ENCODE measurements at regions not wholly inside any gene's neighbourhood (a gene's known extent, or its start where the extent isn't known, plus 50 kb on each side); places are given as distances from the start of the nearest gene placed in this dataset.

DNA sequence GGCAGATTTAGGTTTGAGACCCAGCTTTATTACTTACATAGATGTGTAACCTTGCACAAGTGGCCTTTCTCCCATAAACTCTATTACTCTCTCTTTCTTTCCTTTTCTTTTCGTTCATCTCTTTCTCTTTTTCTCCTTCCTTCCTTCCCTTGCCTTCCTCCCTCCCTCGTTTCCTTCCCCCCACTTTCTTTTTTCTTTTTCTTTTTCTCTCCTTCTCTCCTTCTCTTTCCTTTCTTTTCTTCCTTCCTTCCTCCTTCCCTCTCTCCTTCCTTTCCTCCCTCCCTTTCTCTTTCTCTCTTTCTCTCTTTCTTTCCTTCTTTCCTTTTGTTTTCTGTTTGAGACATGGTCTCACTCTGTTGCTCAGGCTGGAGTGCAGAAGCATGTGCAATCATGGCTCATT, 526.4 kb upstream of the CXorf51A start:
- Histone ChIP-seq H3K36me3 (replicated peaks in 1 of 2; ENCODE audit: control insufficient read depth in 1 of 2, insufficient read depth in 2 of 2, low read length in 1 of 2) (peaks cover 0 to 3% of the 10 kb centered on the region in 2 experiments), H3K9ac (no peak overlapping the region), H3F3A (replicated peaks; ENCODE audit: insufficient read depth) (no peaks in the 10 kb centered on the region), H3K4me3 (ENCODE audit: low read depth in 2 of 2, low read length in 1 of 2) (no peak overlapping the region), H4K20me1 (ENCODE audit: insufficient read depth) (no peaks in the 10 kb centered on the region), H3K27ac (ENCODE audit: low read depth in 2 of 2, low read length in 1 of 2) (no peak overlapping the region), H2AFZ (ENCODE audit: low read depth) (no peak overlapping the region), H3K79me2 (ENCODE audit: insufficient read depth) (no peaks in the 10 kb centered on the region), H3K27me3 (ENCODE audit: insufficient read depth) (no peaks in the 10 kb centered on the region), H3K9me3 (no peaks in the 10 kb centered on the region), H3K9me2 (no peaks in the 10 kb centered on the region; the same call in 1 of the 2 replicates), H3K4me2 (no peak overlapping the region), H3K4me1 (ENCODE audit: control insufficient read depth in 1 of 2, insufficient read depth in 2 of 2, low read depth in 1 of 2, low read length in 1 of 2) (no peaks in the 10 kb centered on the region)
- no peak for DNase-seq
- TF ChIP-seq FOXJ3 (CRISPR knock-in tag; IDR thresholded peaks at IDR 0.05) (no peak), GATA2 (CRISPR knock-in tag; IDR thresholded peaks at IDR 0.05) (no peak), FOXM1 (IDR thresholded peaks at IDR 0.05; ENCODE audit: low read depth) (no peak), JUND (IDR thresholded peaks at IDR 0.05) (no peak), USF2 (IDR thresholded peaks at IDR 0.05; ENCODE audit: borderline replicate concordance, low read depth, low read length) (no peak), RFX5 (IDR thresholded peaks at IDR 0.05; ENCODE audit: low read length) (no peak), EZH2phosphoT487 (IDR thresholded peaks at IDR 0.05; ENCODE audit: borderline replicate concordance, low read depth) (no peak), RXRA (IDR thresholded peaks at IDR 0.05; ENCODE audit: borderline replicate concordance, low read depth) (no peak), RCOR1 (IDR thresholded peaks at IDR 0.05; ENCODE audit: low read length) (no peak), ELF1 (IDR thresholded peaks at IDR 0.05) (no peak)
- TF ChIP-seq, protein P1, sequence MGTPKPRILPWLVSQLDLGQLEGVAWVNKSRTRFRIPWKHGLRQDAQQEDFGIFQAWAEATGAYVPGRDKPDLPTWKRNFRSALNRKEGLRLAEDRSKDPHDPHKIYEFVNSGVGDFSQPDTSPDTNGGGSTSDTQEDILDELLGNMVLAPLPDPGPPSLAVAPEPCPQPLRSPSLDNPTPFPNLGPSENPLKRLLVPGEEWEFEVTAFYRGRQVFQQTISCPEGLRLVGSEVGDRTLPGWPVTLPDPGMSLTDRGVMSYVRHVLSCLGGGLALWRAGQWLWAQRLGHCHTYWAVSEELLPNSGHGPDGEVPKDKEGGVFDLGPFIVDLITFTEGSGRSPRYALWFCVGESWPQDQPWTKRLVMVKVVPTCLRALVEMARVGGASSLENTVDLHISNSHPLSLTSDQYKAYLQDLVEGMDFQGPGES (IDR thresholded peaks at IDR 0.05; ENCODE audit: low read depth, low read length), result no peak
- TF ChIP-seq, protein P2, sequence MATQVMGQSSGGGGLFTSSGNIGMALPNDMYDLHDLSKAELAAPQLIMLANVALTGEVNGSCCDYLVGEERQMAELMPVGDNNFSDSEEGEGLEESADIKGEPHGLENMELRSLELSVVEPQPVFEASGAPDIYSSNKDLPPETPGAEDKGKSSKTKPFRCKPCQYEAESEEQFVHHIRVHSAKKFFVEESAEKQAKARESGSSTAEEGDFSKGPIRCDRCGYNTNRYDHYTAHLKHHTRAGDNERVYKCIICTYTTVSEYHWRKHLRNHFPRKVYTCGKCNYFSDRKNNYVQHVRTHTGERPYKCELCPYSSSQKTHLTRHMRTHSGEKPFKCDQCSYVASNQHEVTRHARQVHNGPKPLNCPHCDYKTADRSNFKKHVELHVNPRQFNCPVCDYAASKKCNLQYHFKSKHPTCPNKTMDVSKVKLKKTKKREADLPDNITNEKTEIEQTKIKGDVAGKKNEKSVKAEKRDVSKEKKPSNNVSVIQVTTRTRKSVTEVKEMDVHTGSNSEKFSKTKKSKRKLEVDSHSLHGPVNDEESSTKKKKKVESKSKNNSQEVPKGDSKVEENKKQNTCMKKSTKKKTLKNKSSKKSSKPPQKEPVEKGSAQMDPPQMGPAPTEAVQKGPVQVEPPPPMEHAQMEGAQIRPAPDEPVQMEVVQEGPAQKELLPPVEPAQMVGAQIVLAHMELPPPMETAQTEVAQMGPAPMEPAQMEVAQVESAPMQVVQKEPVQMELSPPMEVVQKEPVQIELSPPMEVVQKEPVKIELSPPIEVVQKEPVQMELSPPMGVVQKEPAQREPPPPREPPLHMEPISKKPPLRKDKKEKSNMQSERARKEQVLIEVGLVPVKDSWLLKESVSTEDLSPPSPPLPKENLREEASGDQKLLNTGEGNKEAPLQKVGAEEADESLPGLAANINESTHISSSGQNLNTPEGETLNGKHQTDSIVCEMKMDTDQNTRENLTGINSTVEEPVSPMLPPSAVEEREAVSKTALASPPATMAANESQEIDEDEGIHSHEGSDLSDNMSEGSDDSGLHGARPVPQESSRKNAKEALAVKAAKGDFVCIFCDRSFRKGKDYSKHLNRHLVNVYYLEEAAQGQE (IDR thresholded peaks at IDR 0.05; ENCODE audit: low read depth, low read length), result no peak
- ChIA-PET CTCF (no interaction called here), POLR2A (no interaction called here)
- 3% methylated on average over 2 of the region's 2 CpGs for WGBS (ENCODE audit: low lambda C conversion rate)

GRCh38 chrX:147333821-147334220, 519.3 kb upstream of the CXorf51A start:
- no peaks in the 10 kb centered on the region for H3K9me3 ChIP-seq
- no peaks in the 10 kb centered on the region for H3F3A ChIP-seq (replicated peaks; ENCODE audit: insufficient read depth)
- ChIA-PET CTCF (no interaction called here), POLR2A (no interaction called here)
- peaks cover 0 to 3% of the 10 kb centered on the region in 2 experiments for H3K36me3 ChIP-seq (replicated peaks in 1 of 2; ENCODE audit: control insufficient read depth in 1 of 2, insufficient read depth in 2 of 2, low read length in 1 of 2)
- H3K27ac ChIP-seq (ENCODE audit: low read depth in 2 of 2, low read length in 1 of 2), result no peak overlapping the region
- DNase-seq, result no peak
- no peaks in the 10 kb centered on the region for H3K27me3 ChIP-seq (ENCODE audit: insufficient read depth)
- no peak overlapping the region for H3K9ac ChIP-seq
- no peaks in the 10 kb centered on the region for H4K20me1 ChIP-seq (ENCODE audit: insufficient read depth)
- 4% methylated on average over 5 of the region's 5 CpGs for WGBS (ENCODE audit: low lambda C conversion rate)
- H3K79me2 ChIP-seq (ENCODE audit: insufficient read depth), result no peaks in the 10 kb centered on the region
- H3K4me2 ChIP-seq, result no peak overlapping the region
- H3K9me2 ChIP-seq, result no peaks in the 10 kb centered on the region
- H3K4me3 ChIP-seq (ENCODE audit: low read depth in 2 of 2, low read length in 1 of 2), result no peak overlapping the region
- no peaks in the 10 kb centered on the region for H3K4me1 ChIP-seq (ENCODE audit: control insufficient read depth in 1 of 2, insufficient read depth in 2 of 2, low read depth in 1 of 2, low read length in 1 of 2)
- H2AFZ ChIP-seq (ENCODE audit: low read depth), result no peak overlapping the region
- no peak for TF ChIP-seq ELF1 (IDR thresholded peaks at IDR 0.05)
- TF ChIP-seq FOXJ3 (CRISPR knock-in tag; IDR thresholded peaks at IDR 0.05), result no peak
- no peak for TF ChIP-seq ZBTB33 (IDR thresholded peaks at IDR 0.05; ENCODE audit: borderline replicate concordance, low read depth)
- no peak for TF ChIP-seq GABPA (IDR thresholded peaks at IDR 0.05; ENCODE audit: low read depth)
- TF ChIP-seq MXI1 (IDR thresholded peaks at IDR 0.05; ENCODE audit: low read depth, low read length), result no peak
- no peak for TF ChIP-seq RXRA (IDR thresholded peaks at IDR 0.05; ENCODE audit: borderline replicate concordance, low read depth)
- no peak for TF ChIP-seq EP300 (IDR thresholded peaks at IDR 0.05; ENCODE audit: borderline replicate concordance in 1 of 2, low read depth in 1 of 2, low read length in 1 of 2)
- TF ChIP-seq USF1 (IDR thresholded peaks at IDR 0.05; ENCODE audit: borderline replicate concordance, low read depth), result no peak
- no peak for TF ChIP-seq JUND (IDR thresholded peaks at IDR 0.05)
- no peak for TF ChIP-seq TEAD4 (IDR thresholded peaks at IDR 0.05; ENCODE audit: borderline replicate concordance, insufficient read depth)
- TF ChIP-seq FOXM1 (IDR thresholded peaks at IDR 0.05; ENCODE audit: low read depth), result no peak
- TF ChIP-seq, protein P3, sequence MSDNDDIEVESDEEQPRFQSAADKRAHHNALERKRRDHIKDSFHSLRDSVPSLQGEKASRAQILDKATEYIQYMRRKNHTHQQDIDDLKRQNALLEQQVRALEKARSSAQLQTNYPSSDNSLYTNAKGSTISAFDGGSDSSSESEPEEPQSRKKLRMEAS (IDR thresholded peaks at IDR 0.05; ENCODE audit: low read depth), result no peak
- TF ChIP-seq GATA2 (CRISPR knock-in tag; IDR thresholded peaks at IDR 0.05), result no peak
- TF ChIP-seq RAD21 (IDR thresholded peaks at IDR 0.05; ENCODE audit: low read length), result no peak
